H1 (cell line): ENCODE measurements at regions not wholly inside any gene's neighbourhood (a gene's known extent, or its start where the extent isn't known, plus 50 kb on each side); places are given as distances from the start of the nearest gene placed in this dataset.

Experiments used
- EGR1 ChIP-seq: IDR thresholded peaks from 2 replicates; pipeline ENCODE4 v1.6.1; 2011; ENCODE audit warnings: low read depth, low read length, borderline replicate concordance
- EP300 ChIP-seq, 2 experiments: IDR thresholded peaks; 1 replicate in 1 of 2; 2 replicates in 1 of 2; pipeline ENCODE4 v1.6.1; 2011 to 2012; ENCODE audit warnings: low read depth in 2 of 2, low read length in 2 of 2, mild to moderate bottlenecking in 2 of 2, borderline replicate concordance in 1 of 2, inconsistent platforms in 1 of 2, moderate library complexity in 1 of 2
- FOSL1 ChIP-seq: IDR thresholded peaks from 2 replicates; pipeline ENCODE4 v1.6.1; 2011; ENCODE audit warnings: mild to moderate bottlenecking, low read depth, low read length, moderate library complexity; ENCODE audit not compliant: insufficient read depth
- GABPA ChIP-seq: IDR thresholded peaks from 2 replicates; pipeline ENCODE4 v1.6.1; 2011; ENCODE audit warnings: mild to moderate bottlenecking, low read length, moderate library complexity, borderline replicate concordance; ENCODE audit not compliant: insufficient read depth
- HDAC2 ChIP-seq, 2 experiments: fragments of 300-600 bp in 1 of 2; sonication (generic) in 1 of 2; IDR thresholded peaks; 2 replicates each; pipeline ENCODE4 v1.6.1; 2011 to 2012; ENCODE audit warnings: low read depth in 2 of 2, low read length in 2 of 2, mild to moderate bottlenecking in 2 of 2, moderate library complexity in 2 of 2, borderline replicate concordance in 1 of 2, inconsistent platforms in 1 of 2
- JUN ChIP-seq: IDR thresholded peaks from 2 replicates; pipeline ENCODE4 v1.6.1; 2011; ENCODE audit warnings: low read depth, mild to moderate bottlenecking, improper control_type of control experiment, low read length
- KDM5A ChIP-seq: fragments of 200-600 bp; IDR thresholded peaks from 2 replicates; pipeline ENCODE4 v1.7.1; 2012; ENCODE audit warnings: mild to moderate bottlenecking, low read length, inconsistent platforms, mixed read lengths
- POLR2AphosphoS5 ChIP-seq: IDR thresholded peaks from 2 replicates; pipeline ENCODE4 v1.6.1; 2011; ENCODE audit warnings: low read depth, low read length
- RFX5 ChIP-seq: IDR thresholded peaks from 2 replicates; pipeline ENCODE4 v1.6.1; 2011; ENCODE audit warnings: low read depth, low read length, improper control_type of control experiment, borderline replicate concordance
- SIN3A ChIP-seq, 2 experiments: IDR thresholded peaks in 1 of 2; conservative IDR thresholded peaks in 1 of 2; 2 replicates each; pipeline ENCODE4 v1.6.1; 2011 to 2012; ENCODE audit warnings: low read length in 2 of 2, improper control_type of control experiment in 1 of 2, low read depth in 1 of 2, mild to moderate bottlenecking in 1 of 2
- SIX5 ChIP-seq: IDR thresholded peaks from 2 replicates; pipeline ENCODE4 v1.6.1; 2011; ENCODE audit warnings: mild to moderate bottlenecking, low read depth, low read length
- TEAD4 ChIP-seq: IDR thresholded peaks from 2 replicates; pipeline ENCODE4 v1.6.1; 2012; ENCODE audit warnings: low read depth, low read length, inconsistent platforms, mixed read lengths
- TF ChIP-seq, protein P1 (sequence below), 3 experiments: IDR thresholded peaks; 1 replicate in 2 of 3; 2 replicates in 1 of 3; pipeline versions ENCODE4 v1.5.1 to v1.6.1; 2011; ENCODE audit warnings: low read length in 3 of 3, mild to moderate bottlenecking in 3 of 3, inconsistent platforms in 2 of 3, low read depth in 1 of 3, moderate library complexity in 1 of 3; ENCODE audit not compliant: insufficient read depth in 1 of 3; ENCODE audit errors: control extremely low read depth in 1 of 3
- TF ChIP-seq, protein P2 (sequence below): IDR thresholded peaks from 2 replicates; pipeline ENCODE4 v1.6.1; 2011; ENCODE audit warnings: low read depth, mild to moderate bottlenecking, low read length; ENCODE audit not compliant: insufficient read depth

DNA sequence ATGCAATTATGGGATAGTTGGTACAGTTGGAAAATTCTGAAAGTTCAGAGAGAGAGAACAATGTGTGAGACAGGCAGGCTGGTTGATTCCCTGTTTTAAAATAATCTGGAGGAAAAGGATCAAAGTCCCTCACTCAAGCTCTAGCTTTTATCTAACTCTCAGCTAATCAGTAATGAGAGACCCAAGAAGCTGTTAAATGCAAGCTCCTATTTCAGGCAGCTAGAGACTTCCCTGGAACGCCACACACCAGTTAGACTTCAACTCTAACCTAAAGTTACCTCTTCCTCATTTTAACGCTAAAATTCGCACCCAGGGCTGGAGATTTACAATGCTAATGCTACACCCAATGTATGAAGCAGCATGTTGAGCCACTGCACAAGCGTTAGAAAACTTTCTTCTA lies 243.1 kb downstream of the EN1 start:
- TF ChIP-seq RFX5 (no peak), FOSL1 (no peak), GABPA (no peak), KDM5A (no peak), TEAD4 (no peak), SIX5 (no peak), SIN3A (conservative IDR thresholded peaks at IDR 0.05 in 1 of 2, IDR thresholded peaks at IDR 0.05 in 1 of 2; ENCODE audit: low read depth in 1 of 2, low read length in 2 of 2) (no peak), POLR2AphosphoS5 (no peak), HDAC2 (IDR thresholded peaks at IDR 0.05; ENCODE audit: borderline replicate concordance in 1 of 2, low read depth in 2 of 2, low read length in 2 of 2) (no peak), JUN (no peak), EP300 (IDR thresholded peaks at IDR 0.05; ENCODE audit: borderline replicate concordance in 1 of 2, low read depth in 2 of 2, low read length in 2 of 2) (no peak), EGR1 (no peak)
- TF ChIP-seq, protein P1, sequence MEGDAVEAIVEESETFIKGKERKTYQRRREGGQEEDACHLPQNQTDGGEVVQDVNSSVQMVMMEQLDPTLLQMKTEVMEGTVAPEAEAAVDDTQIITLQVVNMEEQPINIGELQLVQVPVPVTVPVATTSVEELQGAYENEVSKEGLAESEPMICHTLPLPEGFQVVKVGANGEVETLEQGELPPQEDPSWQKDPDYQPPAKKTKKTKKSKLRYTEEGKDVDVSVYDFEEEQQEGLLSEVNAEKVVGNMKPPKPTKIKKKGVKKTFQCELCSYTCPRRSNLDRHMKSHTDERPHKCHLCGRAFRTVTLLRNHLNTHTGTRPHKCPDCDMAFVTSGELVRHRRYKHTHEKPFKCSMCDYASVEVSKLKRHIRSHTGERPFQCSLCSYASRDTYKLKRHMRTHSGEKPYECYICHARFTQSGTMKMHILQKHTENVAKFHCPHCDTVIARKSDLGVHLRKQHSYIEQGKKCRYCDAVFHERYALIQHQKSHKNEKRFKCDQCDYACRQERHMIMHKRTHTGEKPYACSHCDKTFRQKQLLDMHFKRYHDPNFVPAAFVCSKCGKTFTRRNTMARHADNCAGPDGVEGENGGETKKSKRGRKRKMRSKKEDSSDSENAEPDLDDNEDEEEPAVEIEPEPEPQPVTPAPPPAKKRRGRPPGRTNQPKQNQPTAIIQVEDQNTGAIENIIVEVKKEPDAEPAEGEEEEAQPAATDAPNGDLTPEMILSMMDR (IDR thresholded peaks at IDR 0.05; ENCODE audit: control extremely low read depth in 1 of 3, insufficient read depth in 1 of 3, low read depth in 1 of 3, low read length in 3 of 3) = no peak
- TF ChIP-seq, protein P2, sequence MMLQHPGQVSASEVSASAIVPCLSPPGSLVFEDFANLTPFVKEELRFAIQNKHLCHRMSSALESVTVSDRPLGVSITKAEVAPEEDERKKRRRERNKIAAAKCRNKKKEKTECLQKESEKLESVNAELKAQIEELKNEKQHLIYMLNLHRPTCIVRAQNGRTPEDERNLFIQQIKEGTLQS = no peak
